K562 (cell line): ENCODE measurements at regions not wholly inside any gene's neighbourhood (a gene's known extent, or its start where the extent isn't known, plus 50 kb on each side); places are given as distances from the start of the nearest gene placed in this dataset.

Experiments used
- ATAC-seq: fragments of 200-7000 bp; cut with Tn5 transposase; 3 replicates; pipeline ENCODE4 v1.9.1; 2020; ENCODE audit warnings: moderate library complexity
- BruUV-seq: library from RNA; stranded (reverse); fragments of 400-500 nt; replicated peaks from 2 replicates; lab custom pipeline; 2021; lab: Mats Ljungman, UMichigan
- CTCF ChIA-PET: fragments of 300-600 bp; formaldehyde crosslinking; extraction: SDS; loops from one replicate; lab custom pipeline; 2021; ENCODE audit warnings: low intra/inter-chr PET ratio; lab: Yijun Ruan, JAX
- POLR2A ChIA-PET: fragments of 300-600, 350-650 bp; sonication (Branson Sonifier 250); formaldehyde crosslinking; extraction: SDS; loops from one replicate; lab custom pipeline; 2021; ENCODE audit warnings: antibody characterized with exemption, inconsistent platforms; lab: Yijun Ruan, JAX
- DNase-seq, 4 experiments: peaks; one replicate each; pipeline versions ENCODE4 v3.0.0 to v3.0.0-alpha.2; 2011 to 2018; ENCODE audit warnings: low spot score in 3 of 4, mixed read lengths in 3 of 4; ENCODE audit errors: extremely low read depth in 1 of 4
- FAIRE-seq: peaks from 2 replicates; lab custom pipeline; 2011; peaks lifted over from hg19 to GRCh38; lab: Jason Lieb, UNC
- H2AFZ ChIP-seq: 2 replicates; pipeline ENCODE4 v1.6.0; 2011; ENCODE audit warnings: low read depth, low read length, control low read depth, inconsistent platforms
- H3K27ac ChIP-seq: fragments of 200-600 bp; 3 replicates; pipeline ENCODE4 v1.8.0; 2011; ENCODE audit warnings: low read depth, mild to moderate bottlenecking, control low read depth, inconsistent platforms, low read length, moderate library complexity, mixed read lengths; ENCODE audit errors: extremely low read depth
- H3K27me3 ChIP-seq, 2 experiments: fragments of 300-600 bp in 1 of 2; 2 replicates in 1 of 2; 3 replicates in 1 of 2; pipeline versions ENCODE4 v1.6.0 to v1.8.0; 2011; ENCODE audit warnings: inconsistent platforms in 2 of 2, low read length in 2 of 2, mild to moderate bottlenecking in 1 of 2, mixed read lengths in 1 of 2, moderate library complexity in 1 of 2; ENCODE audit not compliant: control insufficient read depth in 2 of 2, insufficient read depth in 2 of 2
- H3K36me3 ChIP-seq: fragments of 300-600 bp; 3 replicates; pipeline ENCODE4 v1.8.0; 2011; ENCODE audit warnings: mild to moderate bottlenecking, low read length, inconsistent platforms; ENCODE audit not compliant: control insufficient read depth, insufficient read depth
- H3K4me1 ChIP-seq, 2 experiments: fragments of 200-600 bp in 1 of 2; replicated peaks in 1 of 2; 2 replicates in 1 of 2; 3 replicates in 1 of 2; pipeline versions ENCODE4 v1.5.1 to v1.8.0; 2011; ENCODE audit warnings: inconsistent platforms in 2 of 2, low read length in 2 of 2, mild to moderate bottlenecking in 1 of 2, mixed read lengths in 1 of 2, moderate library complexity in 1 of 2; ENCODE audit not compliant: control insufficient read depth in 2 of 2, insufficient read depth in 2 of 2
- H3K4me2 ChIP-seq: 2 replicates; pipeline ENCODE4 v1.6.1; 2011; ENCODE audit warnings: low read length, control low read depth, inconsistent platforms, mixed read lengths; ENCODE audit not compliant: insufficient read depth
- H3K4me3 ChIP-seq: fragments of 200-600 bp; sonication (generic), shearing (Covaris generic); 2 replicates; pipeline ENCODE4 v1.5.1; 2016; ENCODE audit warnings: control low read depth, inconsistent platforms
- H3K79me2 ChIP-seq: fragments of 200-600 bp; 3 replicates; pipeline ENCODE4 v1.8.0; 2011; ENCODE audit warnings: low read length, inconsistent platforms; ENCODE audit not compliant: control insufficient read depth, insufficient read depth
- H3K9ac ChIP-seq, 2 experiments: 2 replicates each; pipeline versions ENCODE4 v1.6.0 to v1.6.1; 2011; ENCODE audit warnings: low read depth in 2 of 2, low read length in 2 of 2, control low read depth in 1 of 2, inconsistent platforms in 1 of 2, mild to moderate bottlenecking in 1 of 2, mixed read lengths in 1 of 2; ENCODE audit not compliant: insufficient read depth in 1 of 2
- H3K9me1 ChIP-seq: one replicate; pipeline ENCODE4 v1.6.0; 2011; ENCODE audit warnings: inconsistent platforms, mild to moderate bottlenecking, low read length, moderate library complexity; ENCODE audit not compliant: control insufficient read depth, insufficient read depth
- H3K9me3 ChIP-seq: replicated peaks from 2 replicates; pipeline ENCODE4 v1.5.1; 2011; ENCODE audit warnings: low read depth, low read length, inconsistent platforms; ENCODE audit not compliant: control insufficient read depth, insufficient read depth
- H4K20me1 ChIP-seq: replicated peaks from 2 replicates; pipeline ENCODE4 v1.6.1; 2011; ENCODE audit warnings: low read length, inconsistent platforms, mixed read lengths; ENCODE audit not compliant: control insufficient read depth, insufficient read depth
- RBM22 ChIP-seq: fragments of 200-400 bp; formaldehyde crosslinking; IDR thresholded peaks from 2 replicates; pipeline ENCODE4 v1.6.1; 2018; ENCODE audit warnings: low read length, low read depth; ENCODE audit not compliant: poor library complexity, severe bottlenecking
- RBM34 ChIP-seq: fragments of 200-400 bp; formaldehyde crosslinking; IDR thresholded peaks from 2 replicates; pipeline ENCODE4 v1.6.1; 2018; ENCODE audit warnings: low read length, borderline replicate concordance; ENCODE audit not compliant: insufficient read depth
- WGBS: fragments of 100-300 bp; shearing (Covaris generic); methylation state at CpG from one replicate; pipeline ENCODE4 v1.1.6; 2016; ENCODE audit warnings: low coverage, mixed read lengths; ENCODE audit not compliant: insufficient coverage; ENCODE audit errors: missing lambda C conversion rate; 5-methylcytosine and 5-hydroxymethylcytosine counted together
- in situ Hi-C: fragments of 300-500 bp; cut with MboI; formaldehyde crosslinking; loops from 4 replicates; pipeline ENCODE4 v1.15.0; 2018; ENCODE audit warnings: inconsistent platforms, mixed read lengths
- intact Hi-C: fragments of 100-400 bp; cut with micrococcal nuclease; formaldehyde crosslinking; loops from 2 replicates; pipeline ENCODE4 v1.14.2; 2022
- TF ChIP-seq, protein P1 (sequence below): fragments of 450-650 bp; IDR thresholded peaks from 2 replicates; pipeline ENCODE4 v1.6.1; 2016; ENCODE audit warnings: missing biosample characterization, missing genetic modification characterization
- TF ChIP-seq, protein P2 (sequence below): fragments of 450-650 bp; IDR thresholded peaks from 2 replicates; pipeline ENCODE4 v1.6.1; 2018; ENCODE audit not compliant: partially characterized antibody
- TF ChIP-seq, protein P3 (sequence below): sonication (generic); IDR thresholded peaks from 2 replicates; pipeline ENCODE4 v1.6.1; 2016
- TF ChIP-seq, protein P4 (sequence below): fragments of 250-450 bp; sonication (Bioruptor Pico); IDR thresholded peaks from 2 replicates; pipeline ENCODE4 v1.8.0; 2021; ENCODE audit warnings: moderate library complexity, mild to moderate bottlenecking, inconsistent platforms
- TF ChIP-seq, protein P5 (sequence below): fragments of 450-650 bp; IDR thresholded peaks from 2 replicates; pipeline ENCODE4 v1.6.1; 2016

DNA sequence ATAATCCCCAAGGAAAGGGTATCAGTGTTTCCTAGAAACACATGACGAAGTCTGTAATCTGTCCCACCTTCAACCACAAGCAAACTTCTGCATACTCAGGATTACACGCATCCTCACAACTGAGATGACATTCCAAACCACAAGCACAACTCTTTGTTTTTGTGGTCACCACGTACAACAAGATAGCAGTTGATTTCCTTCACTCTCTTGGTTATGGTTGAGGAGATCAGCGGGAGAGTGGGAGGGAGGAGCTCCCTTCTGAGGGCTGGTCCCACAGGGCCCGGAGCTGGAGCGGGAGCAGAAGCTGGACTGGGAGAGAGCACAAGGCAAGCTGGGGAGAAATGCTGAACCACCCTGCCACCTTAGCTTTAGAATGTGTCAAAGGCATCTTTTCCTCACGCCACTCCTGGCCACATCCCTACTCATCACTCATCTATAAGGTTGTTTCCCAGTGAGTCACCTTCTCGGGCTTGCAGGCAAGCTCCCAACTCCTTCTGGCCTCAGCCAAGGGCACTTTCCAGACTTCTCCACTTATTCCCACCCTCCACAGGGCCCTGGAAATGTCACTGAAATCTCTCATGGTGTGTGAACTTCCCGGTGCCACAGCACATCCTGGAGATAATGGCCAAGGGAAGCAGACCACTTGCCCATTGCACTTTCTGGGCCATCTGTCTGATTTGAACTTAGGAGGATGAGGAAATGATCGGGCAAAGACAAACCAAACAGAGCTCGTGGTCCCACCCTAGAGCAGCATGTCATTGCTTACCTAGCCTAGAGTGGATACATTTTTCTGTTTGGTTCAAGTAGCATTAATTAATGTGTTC is 98.9 kb upstream of the LGALSL start (continued):
- TF ChIP-seq, protein P1, sequence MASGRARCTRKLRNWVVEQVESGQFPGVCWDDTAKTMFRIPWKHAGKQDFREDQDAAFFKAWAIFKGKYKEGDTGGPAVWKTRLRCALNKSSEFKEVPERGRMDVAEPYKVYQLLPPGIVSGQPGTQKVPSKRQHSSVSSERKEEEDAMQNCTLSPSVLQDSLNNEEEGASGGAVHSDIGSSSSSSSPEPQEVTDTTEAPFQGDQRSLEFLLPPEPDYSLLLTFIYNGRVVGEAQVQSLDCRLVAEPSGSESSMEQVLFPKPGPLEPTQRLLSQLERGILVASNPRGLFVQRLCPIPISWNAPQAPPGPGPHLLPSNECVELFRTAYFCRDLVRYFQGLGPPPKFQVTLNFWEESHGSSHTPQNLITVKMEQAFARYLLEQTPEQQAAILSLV (tag), result 0 out of 2 replicates have a peak, but pooled peaks have one; percentile 16
- TF ChIP-seq RBM22, result no peak

DNA sequence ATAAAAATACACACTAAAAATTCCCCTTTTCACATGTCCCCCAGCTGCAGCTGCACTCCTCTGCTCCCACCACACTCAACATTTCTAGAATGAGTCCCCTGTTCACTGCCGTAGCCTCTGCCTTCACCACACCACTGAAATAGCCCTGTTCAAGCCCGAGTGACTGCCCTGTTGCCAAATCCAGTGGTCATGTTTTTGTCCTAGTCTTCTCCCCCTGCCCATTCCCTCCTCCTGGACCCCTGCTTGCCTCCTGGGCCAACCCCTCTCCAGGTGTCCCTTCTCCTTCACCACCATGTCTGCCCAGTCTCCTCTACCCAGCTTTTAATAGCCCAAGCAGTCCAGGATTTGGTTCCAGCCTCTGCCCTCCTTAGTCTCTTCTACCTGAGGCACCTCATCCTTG is 97.1 kb upstream of the LGALSL start:
- intact Hi-C loops, result no loop called here
- Histone ChIP-seq H3K27ac (no peak overlapping the region), H3K4me1 (peaks cover 0 to 10% of the 10 kb centered on the region in 2 experiments; a peak in 3 of 5 replicates), H3K79me2 (no peaks in the 10 kb centered on the region), H3K36me3 (no peaks in the 10 kb centered on the region), H3K27me3 (peaks cover 13 to 44% of the 10 kb centered on the region in 2 experiments; a peak in 4 of 5 replicates), H3K9me3 (no peaks in the 10 kb centered on the region), H3K4me3 (no peak overlapping the region), H3K4me2 (no peak overlapping the region), H3K9me1 (no peaks in the 10 kb centered on the region), H3K9ac (no peak overlapping the region), H2AFZ (no peak overlapping the region), H4K20me1 (peaks cover 11% of the 10 kb centered on the region; the same call in 1 of the 2 replicates)
- BruUV-seq, result no TSS peak
- no peak for ATAC-seq
- ChIA-PET POLR2A (no interaction called here), CTCF (no interaction called here)
- DNase-seq, result no peak
- in situ Hi-C loops, result no loop called here
- FAIRE-seq, result no peak
- TF ChIP-seq, protein P2, sequence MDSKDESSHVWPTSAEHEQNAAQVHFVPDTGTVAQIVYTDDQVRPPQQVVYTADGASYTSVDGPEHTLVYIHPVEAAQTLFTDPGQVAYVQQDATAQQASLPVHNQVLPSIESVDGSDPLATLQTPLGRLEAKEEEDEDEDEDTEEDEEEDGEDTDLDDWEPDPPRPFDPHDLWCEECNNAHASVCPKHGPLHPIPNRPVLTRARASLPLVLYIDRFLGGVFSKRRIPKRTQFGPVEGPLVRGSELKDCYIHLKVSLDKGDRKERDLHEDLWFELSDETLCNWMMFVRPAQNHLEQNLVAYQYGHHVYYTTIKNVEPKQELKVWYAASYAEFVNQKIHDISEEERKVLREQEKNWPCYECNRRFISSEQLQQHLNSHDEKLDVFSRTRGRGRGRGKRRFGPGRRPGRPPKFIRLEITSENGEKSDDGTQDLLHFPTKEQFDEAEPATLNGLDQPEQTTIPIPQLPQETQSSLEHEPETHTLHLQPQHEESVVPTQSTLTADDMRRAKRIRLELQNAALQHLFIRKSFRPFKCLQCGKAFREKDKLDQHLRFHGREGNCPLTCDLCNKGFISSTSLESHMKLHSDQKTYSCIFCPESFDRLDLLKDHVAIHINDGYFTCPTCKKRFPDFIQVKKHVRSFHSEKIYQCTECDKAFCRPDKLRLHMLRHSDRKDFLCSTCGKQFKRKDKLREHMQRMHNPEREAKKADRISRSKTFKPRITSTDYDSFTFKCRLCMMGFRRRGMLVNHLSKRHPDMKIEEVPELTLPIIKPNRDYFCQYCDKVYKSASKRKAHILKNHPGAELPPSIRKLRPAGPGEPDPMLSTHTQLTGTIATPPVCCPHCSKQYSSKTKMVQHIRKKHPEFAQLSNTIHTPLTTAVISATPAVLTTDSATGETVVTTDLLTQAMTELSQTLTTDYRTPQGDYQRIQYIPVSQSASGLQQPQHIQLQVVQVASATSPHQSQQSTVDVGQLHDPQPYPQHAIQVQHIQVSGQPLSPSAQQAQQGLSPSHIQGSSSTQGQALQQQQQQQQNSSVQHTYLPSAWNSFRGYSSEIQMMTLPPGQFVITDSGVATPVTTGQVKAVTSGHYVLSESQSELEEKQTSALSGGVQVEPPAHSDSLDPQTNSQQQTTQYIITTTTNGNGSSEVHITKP, result no peak
- TF ChIP-seq, protein P3, sequence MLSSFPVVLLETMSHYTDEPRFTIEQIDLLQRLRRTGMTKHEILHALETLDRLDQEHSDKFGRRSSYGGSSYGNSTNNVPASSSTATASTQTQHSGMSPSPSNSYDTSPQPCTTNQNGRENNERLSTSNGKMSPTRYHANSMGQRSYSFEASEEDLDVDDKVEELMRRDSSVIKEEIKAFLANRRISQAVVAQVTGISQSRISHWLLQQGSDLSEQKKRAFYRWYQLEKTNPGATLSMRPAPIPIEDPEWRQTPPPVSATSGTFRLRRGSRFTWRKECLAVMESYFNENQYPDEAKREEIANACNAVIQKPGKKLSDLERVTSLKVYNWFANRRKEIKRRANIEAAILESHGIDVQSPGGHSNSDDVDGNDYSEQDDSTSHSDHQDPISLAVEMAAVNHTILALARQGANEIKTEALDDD, result no peak
- TF ChIP-seq RBM34, result no peak
- TF ChIP-seq, protein P4, sequence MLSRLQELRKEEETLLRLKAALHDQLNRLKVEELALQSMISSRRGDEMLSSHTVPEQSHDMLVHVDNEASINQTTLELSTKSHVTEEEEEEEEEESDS (CRISPR knock-in tag), result no peak
- TF ChIP-seq, protein P5, sequence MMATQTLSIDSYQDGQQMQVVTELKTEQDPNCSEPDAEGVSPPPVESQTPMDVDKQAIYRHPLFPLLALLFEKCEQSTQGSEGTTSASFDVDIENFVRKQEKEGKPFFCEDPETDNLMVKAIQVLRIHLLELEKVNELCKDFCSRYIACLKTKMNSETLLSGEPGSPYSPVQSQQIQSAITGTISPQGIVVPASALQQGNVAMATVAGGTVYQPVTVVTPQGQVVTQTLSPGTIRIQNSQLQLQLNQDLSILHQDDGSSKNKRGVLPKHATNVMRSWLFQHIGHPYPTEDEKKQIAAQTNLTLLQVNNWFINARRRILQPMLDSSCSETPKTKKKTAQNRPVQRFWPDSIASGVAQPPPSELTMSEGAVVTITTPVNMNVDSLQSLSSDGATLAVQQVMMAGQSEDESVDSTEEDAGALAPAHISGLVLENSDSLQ, result no peak
- 6% methylated on average over 2 of the region's 2 CpGs for WGBS
